RWPE2 (cell line): ENCODE measurements at regions not wholly inside any gene's neighbourhood (a gene's known extent, or its start where the extent isn't known, plus 50 kb on each side); places are given as distances from the start of the nearest gene placed in this dataset.

Experiments
- ATAC-seq: fragments of 200-7000 bp; cut with Tn5 transposase; 3 replicates; pipeline ENCODE4 v1.9.1; 2021; ENCODE audit warnings: low read depth
- DNase-seq: peaks from one replicate; pipeline ENCODE4 v3.0.0-alpha.2; 2020; ENCODE audit warnings: low spot score
- H3K27ac ChIP-seq: fragments of 450-650 bp; 2 replicates; pipeline ENCODE4 v1.5.1; 2017; ENCODE audit warnings: mild to moderate bottlenecking; ENCODE audit not compliant: poor library complexity, severe bottlenecking
- H3K27me3 ChIP-seq: fragments of 250-450 bp; sonication (Bioruptor Pico); 2 replicates; pipeline ENCODE4 v1.5.1; 2021; ENCODE audit warnings: mild to moderate bottlenecking, moderate library complexity; ENCODE audit not compliant: insufficient read depth, poor library complexity, severe bottlenecking
- H3K36me3 ChIP-seq: fragments of 250-450 bp; sonication (Bioruptor Pico); 2 replicates; pipeline ENCODE4 v1.5.1; 2020; ENCODE audit warnings: low read depth, mild to moderate bottlenecking, moderate library complexity
- H3K4me1 ChIP-seq: fragments of 250-450 bp; sonication (Bioruptor Pico); 2 replicates; pipeline ENCODE4 v1.5.1; 2021; ENCODE audit warnings: mild to moderate bottlenecking, moderate library complexity; ENCODE audit not compliant: insufficient read depth, poor library complexity, severe bottlenecking
- H3K4me3 ChIP-seq: fragments of 250-450 bp; sonication (Bioruptor Pico); 2 replicates; pipeline ENCODE4 v1.5.1; 2021; ENCODE audit warnings: mild to moderate bottlenecking, moderate library complexity; ENCODE audit not compliant: severe bottlenecking
- H3K9me3 ChIP-seq: fragments of 250-450 bp; sonication (Bioruptor Pico); 2 replicates; pipeline ENCODE4 v1.5.1; 2021; ENCODE audit warnings: mild to moderate bottlenecking, moderate library complexity; ENCODE audit not compliant: severe bottlenecking
- CTCF ChIP-seq: fragments of 450-650 bp; IDR thresholded peaks from one replicate; pipeline ENCODE4 v1.5.1; 2017; ENCODE audit warnings: mild to moderate bottlenecking, moderate library complexity; ENCODE audit not compliant: poor library complexity, severe bottlenecking

- DNase-seq (no peak), ATAC-seq (no peak)
- no peak for TF ChIP-seq CTCF
- Histone ChIP-seq H3K27ac (no peak overlapping the region), H3K36me3 (no peaks in the 10 kb centered on the region), H3K9me3 (no peaks in the 10 kb centered on the region), H3K27me3 (peaks cover 5% of the 10 kb centered on the region), H3K4me1 (no peaks in the 10 kb centered on the region), H3K4me3 (no peak overlapping the region)
Observed at GRCh38 chr5:62933261-62933660, 354.6 kb downstream of the LRRC70 start.

- H3K36me3 ChIP-seq, result no peaks in the 10 kb centered on the region
- no peaks in the 10 kb centered on the region for H3K9me3 ChIP-seq
- ATAC-seq (no peak), DNase-seq (no peak)
- no peaks in the 10 kb centered on the region for H3K4me1 ChIP-seq
- peaks cover 5% of the 10 kb centered on the region for H3K27me3 ChIP-seq
- no peak for TF ChIP-seq CTCF
- no peak overlapping the region for H3K4me3 ChIP-seq
- no peak overlapping the region for H3K27ac ChIP-seq
Observed at GRCh38 chr5:62931153-62931950, 352.7 kb downstream of the LRRC70 start.

- H3K4me1 ChIP-seq, result no peaks in the 10 kb centered on the region
- H3K36me3 ChIP-seq, result no peaks in the 10 kb centered on the region
- TF ChIP-seq CTCF, result no peak
- no peak for ATAC-seq
- no peak overlapping the region for H3K27ac ChIP-seq
- no peaks in the 10 kb centered on the region for H3K9me3 ChIP-seq
- peaks cover 8% of the 10 kb centered on the region for H3K27me3 ChIP-seq
- no peak for DNase-seq
- no peak overlapping the region for H3K4me3 ChIP-seq
Observed at GRCh38 chr5:62922191-62922590, 343.6 kb downstream of the LRRC70 start.

GRCh38 chr5:62920856-62921255, 342.2 kb downstream of the LRRC70 start:
- Histone ChIP-seq H3K36me3 (no peaks in the 10 kb centered on the region), H3K4me1 (no peaks in the 10 kb centered on the region), H3K9me3 (no peaks in the 10 kb centered on the region), H3K4me3 (no peak overlapping the region), H3K27ac (no peak overlapping the region), H3K27me3 (peaks cover 8% of the 10 kb centered on the region)
- TF ChIP-seq CTCF, result no peak
- ATAC-seq, result no peak
- DNase-seq, result no peak

GRCh38 chr5:62909326-62909725, 330.7 kb downstream of the LRRC70 start:
- Histone ChIP-seq H3K27ac (no peak overlapping the region), H3K36me3 (no peaks in the 10 kb centered on the region), H3K27me3 (peaks cover 4% of the 10 kb centered on the region), H3K4me3 (no peak overlapping the region), H3K4me1 (no peaks in the 10 kb centered on the region), H3K9me3 (no peaks in the 10 kb centered on the region)
- DNase-seq, result no peak
- no peak for ATAC-seq
- no peak for TF ChIP-seq CTCF
